HCT116 (cell line): ENCODE measurements at regions not wholly inside any gene's neighbourhood (a gene's known extent, or its start where the extent isn't known, plus 50 kb on each side); places are given as distances from the start of the nearest gene placed in this dataset.

Experiments used
- ATAC-seq: fragments of 200-7000 bp; cut with Tn5 transposase; 2 replicates; pipeline ENCODE4 v1.9.1; 2020; ENCODE audit warnings: mild to moderate bottlenecking, moderate library complexity
- BruUV-seq: library from RNA; stranded (reverse); fragments of 400-500 nt; replicated peaks from 2 replicates; lab custom pipeline; 2021; lab: Mats Ljungman, UMichigan
- CTCF ChIA-PET: fragments of 300-600 bp; sonication (Branson Sonifier 250); formaldehyde crosslinking; loops from one replicate; lab custom pipeline; 2021; ENCODE audit warnings: antibody characterized with exemption; lab: Charles Lee
- POLR2A ChIA-PET: fragments of 300-600, 350-600 bp; sonication (Branson Sonifier 250); formaldehyde crosslinking; loops from one replicate; lab custom pipeline; 2021; ENCODE audit warnings: antibody characterized with exemption; lab: Charles Lee
- RAD21 ChIA-PET, 2 experiments: fragments of 300-600 bp; sonication (Branson Sonifier 250); formaldehyde crosslinking; loops; one replicate each; lab custom pipeline; 2023; ENCODE audit warnings: low total read pairs in 2 of 2; ENCODE audit not compliant: uncharacterized antibody in 2 of 2, unreplicated experiment in 2 of 2, low non-redundant PET in 1 of 2; lab: Charles Lee
- DNase-seq: peaks from one replicate; pipeline ENCODE4 v3.0.0-alpha.2; 2010; ENCODE audit warnings: low read depth, low spot score
- H2AFZ ChIP-seq: fragments of 200-600 bp; shearing (Covaris generic), sonication (generic); 2 replicates; pipeline ENCODE4 v1.6.1; 2017; ENCODE audit warnings: low read depth, mixed run types, mixed read lengths, antibody characterized with exemption, low read length; ENCODE audit not compliant: poor library complexity, severe bottlenecking
- H3K27ac ChIP-seq: 2 replicates; pipeline ENCODE4 v1.5.1; 2012; ENCODE audit warnings: low read depth, low read length
- H3K27me3 ChIP-seq: fragments of 200-600 bp; sonication (generic); 2 replicates; pipeline ENCODE4 v1.6.1; 2016; ENCODE audit warnings: mixed run types, low read length, mixed read lengths; ENCODE audit not compliant: insufficient read depth
- H3K36me3 ChIP-seq, 2 experiments: fragments of 200-500 bp in 1 of 2; fragments of 200-600 bp in 1 of 2; sonication (Bioruptor generic) in 1 of 2; sonication (generic) in 1 of 2; 2 replicates each; pipeline versions ENCODE4 v1.5.1 to v1.6.1; 2014 to 2016; ENCODE audit warnings: low read length in 2 of 2, inconsistent platforms in 1 of 2, mixed read lengths in 1 of 2, mixed run types in 1 of 2; ENCODE audit not compliant: insufficient read depth in 2 of 2, control insufficient read depth in 1 of 2
- H3K4me1 ChIP-seq, 2 experiments: fragments of 200-600 bp in 1 of 2; sonication (generic) in 1 of 2; 2 replicates each; pipeline versions ENCODE4 v1.5.1 to v1.6.1; 2012 to 2017; ENCODE audit warnings: low read length in 2 of 2, inconsistent platforms in 1 of 2, mild to moderate bottlenecking in 1 of 2, mixed read lengths in 1 of 2, mixed run types in 1 of 2, moderate library complexity in 1 of 2; ENCODE audit not compliant: insufficient read depth in 2 of 2, control insufficient read depth in 1 of 2
- H3K4me2 ChIP-seq: fragments of 200-600 bp; sonication (generic); 2 replicates; pipeline ENCODE4 v1.6.1; 2017; ENCODE audit warnings: mixed run types, low read length, mixed read lengths
- H3K4me3 ChIP-seq, 2 experiments: fragments of 200-600 bp in 1 of 2; sonication (generic) in 1 of 2; replicated peaks in 1 of 2; 2 replicates each; pipeline ENCODE4 v1.5.1; 2011 to 2016; ENCODE audit warnings: low read length in 2 of 2, control low read depth in 1 of 2, low read depth in 1 of 2, mild to moderate bottlenecking in 1 of 2, mixed read lengths in 1 of 2, mixed run types in 1 of 2
- H3K79me2 ChIP-seq: fragments of 200-600 bp; sonication (generic); 2 replicates; pipeline ENCODE4 v1.6.1; 2017; ENCODE audit warnings: mild to moderate bottlenecking, mixed run types, low read length, moderate library complexity, mixed read lengths; ENCODE audit not compliant: insufficient read depth
- H3K9ac ChIP-seq: fragments of 200-600 bp; sonication (generic); 2 replicates; pipeline ENCODE4 v1.6.1; 2016; ENCODE audit warnings: low read length, mixed read lengths
- H3K9me2 ChIP-seq: fragments of 200-600 bp; sonication (generic), shearing (Covaris generic); 2 replicates; pipeline ENCODE4 v1.6.1; 2017; ENCODE audit warnings: mixed run types, mild to moderate bottlenecking, moderate library complexity; ENCODE audit not compliant: insufficient read depth
- H3K9me3 ChIP-seq, 2 experiments: fragments of 200-500 bp in 1 of 2; fragments of 200-600 bp in 1 of 2; sonication (Bioruptor generic) in 1 of 2; sonication (generic) in 1 of 2; 2 replicates each; pipeline ENCODE4 v1.6.1; 2014 to 2017; ENCODE audit warnings: low read length in 2 of 2, mixed read lengths in 2 of 2, inconsistent platforms in 1 of 2, low read depth in 1 of 2, mild to moderate bottlenecking in 1 of 2, mixed run types in 1 of 2, moderate library complexity in 1 of 2; ENCODE audit not compliant: control insufficient read depth in 1 of 2, insufficient read depth in 1 of 2
- H4K20me1 ChIP-seq: fragments of 200-600 bp; sonication (generic), shearing (Covaris generic); 2 replicates; pipeline ENCODE4 v1.6.1; 2017; ENCODE audit warnings: mixed run types, mild to moderate bottlenecking, moderate library complexity; ENCODE audit not compliant: insufficient read depth
- EGR1 ChIP-seq: IDR thresholded peaks from 2 replicates; pipeline ENCODE4 v1.6.1; 2012; ENCODE audit warnings: low read depth
- ELF1 ChIP-seq: IDR thresholded peaks from 2 replicates; pipeline ENCODE4 v1.6.1; 2012; ENCODE audit warnings: low read depth, borderline replicate concordance
- EZH2 ChIP-seq: fragments of 200-600 bp; sonication (generic); IDR thresholded peaks from 2 replicates; pipeline ENCODE4 v1.6.1; 2017; ENCODE audit warnings: antibody characterized with exemption, mixed run types
- EZH2phosphoT487 ChIP-seq: fragments of 200-600 bp; IDR thresholded peaks from 2 replicates; pipeline ENCODE4 v1.6.1; 2018; ENCODE audit warnings: antibody characterized with exemption, borderline replicate concordance
- FOSL1 ChIP-seq: IDR thresholded peaks from 2 replicates; pipeline ENCODE4 v1.6.1; 2012; ENCODE audit warnings: low read depth
- POLR2A ChIP-seq: IDR thresholded peaks from 2 replicates; pipeline ENCODE4 v1.7.0; 2011; ENCODE audit warnings: borderline replicate concordance; ENCODE audit not compliant: insufficient read depth, insufficient read length; ENCODE audit errors: extremely low read depth
- POLR2AphosphoS5 ChIP-seq: IDR thresholded peaks from 2 replicates; pipeline ENCODE4 v1.6.1; 2011; ENCODE audit warnings: mild to moderate bottlenecking, low read depth, low read length, moderate library complexity
- RAD21 ChIP-seq: IDR thresholded peaks from 2 replicates; pipeline ENCODE4 v1.6.1; 2012; ENCODE audit warnings: low read depth, mild to moderate bottlenecking
- SIN3A ChIP-seq: IDR thresholded peaks from 2 replicates; pipeline ENCODE4 v1.6.1; 2012; ENCODE audit warnings: low read depth
- SP1 ChIP-seq: IDR thresholded peaks from 2 replicates; pipeline ENCODE4 v1.6.1; 2012; ENCODE audit warnings: low read depth
- intact Hi-C: fragments of 100-400 bp; cut with micrococcal nuclease; formaldehyde crosslinking; loops from 2 replicates; pipeline ENCODE4 v1.10.0; 2022
- TF ChIP-seq, protein P1 (sequence below): IDR thresholded peaks from 2 replicates; pipeline ENCODE4 v1.6.1; 2012; ENCODE audit warnings: low read depth
- TF ChIP-seq, protein P2 (sequence below): IDR thresholded peaks from 2 replicates; pipeline ENCODE4 v1.6.1; 2012
- TF ChIP-seq, protein P3 (sequence below), 3 experiments: fragments of 200-600 bp in 1 of 3; sonication (generic) in 1 of 3; IDR thresholded peaks in 2 of 3; conservative IDR thresholded peaks in 1 of 3; 2 replicates each; pipeline ENCODE4 v1.5.1; 2012 to 2017; ENCODE audit warnings: low read depth in 2 of 3, low read length in 2 of 3, antibody characterized with exemption in 1 of 3, borderline replicate concordance in 1 of 3, control low read depth in 1 of 3, mild to moderate bottlenecking in 1 of 3, mixed read lengths in 1 of 3, mixed run types in 1 of 3, moderate library complexity in 1 of 3; ENCODE audit not compliant: insufficient read depth in 1 of 3

DNA sequence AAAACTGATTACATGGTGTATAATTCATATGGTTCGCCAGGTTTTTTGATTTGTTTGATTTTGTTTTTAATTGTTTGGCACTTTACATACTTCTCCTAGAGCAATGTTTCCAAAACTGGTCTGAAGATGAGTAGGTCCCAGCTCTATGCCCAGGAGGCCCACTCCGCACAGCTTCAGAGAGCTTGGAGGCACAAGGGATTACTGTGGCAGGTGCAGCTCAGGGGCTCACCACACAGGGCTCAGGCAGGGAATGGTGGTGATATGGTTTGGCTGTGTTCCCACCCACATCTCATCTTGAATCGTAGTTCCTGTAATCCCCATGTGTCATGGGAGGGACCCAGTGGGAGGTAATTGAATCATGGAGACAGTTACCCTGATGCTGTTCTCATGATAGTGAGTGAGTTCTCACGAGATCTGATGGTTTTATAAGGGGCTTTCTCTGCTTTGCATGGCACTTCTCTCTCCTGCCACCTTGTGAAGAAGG lies 296.6 kb downstream of the MED10 start (continued):
- TF ChIP-seq, protein P1, sequence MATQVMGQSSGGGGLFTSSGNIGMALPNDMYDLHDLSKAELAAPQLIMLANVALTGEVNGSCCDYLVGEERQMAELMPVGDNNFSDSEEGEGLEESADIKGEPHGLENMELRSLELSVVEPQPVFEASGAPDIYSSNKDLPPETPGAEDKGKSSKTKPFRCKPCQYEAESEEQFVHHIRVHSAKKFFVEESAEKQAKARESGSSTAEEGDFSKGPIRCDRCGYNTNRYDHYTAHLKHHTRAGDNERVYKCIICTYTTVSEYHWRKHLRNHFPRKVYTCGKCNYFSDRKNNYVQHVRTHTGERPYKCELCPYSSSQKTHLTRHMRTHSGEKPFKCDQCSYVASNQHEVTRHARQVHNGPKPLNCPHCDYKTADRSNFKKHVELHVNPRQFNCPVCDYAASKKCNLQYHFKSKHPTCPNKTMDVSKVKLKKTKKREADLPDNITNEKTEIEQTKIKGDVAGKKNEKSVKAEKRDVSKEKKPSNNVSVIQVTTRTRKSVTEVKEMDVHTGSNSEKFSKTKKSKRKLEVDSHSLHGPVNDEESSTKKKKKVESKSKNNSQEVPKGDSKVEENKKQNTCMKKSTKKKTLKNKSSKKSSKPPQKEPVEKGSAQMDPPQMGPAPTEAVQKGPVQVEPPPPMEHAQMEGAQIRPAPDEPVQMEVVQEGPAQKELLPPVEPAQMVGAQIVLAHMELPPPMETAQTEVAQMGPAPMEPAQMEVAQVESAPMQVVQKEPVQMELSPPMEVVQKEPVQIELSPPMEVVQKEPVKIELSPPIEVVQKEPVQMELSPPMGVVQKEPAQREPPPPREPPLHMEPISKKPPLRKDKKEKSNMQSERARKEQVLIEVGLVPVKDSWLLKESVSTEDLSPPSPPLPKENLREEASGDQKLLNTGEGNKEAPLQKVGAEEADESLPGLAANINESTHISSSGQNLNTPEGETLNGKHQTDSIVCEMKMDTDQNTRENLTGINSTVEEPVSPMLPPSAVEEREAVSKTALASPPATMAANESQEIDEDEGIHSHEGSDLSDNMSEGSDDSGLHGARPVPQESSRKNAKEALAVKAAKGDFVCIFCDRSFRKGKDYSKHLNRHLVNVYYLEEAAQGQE = no peak
- TF ChIP-seq, protein P2, sequence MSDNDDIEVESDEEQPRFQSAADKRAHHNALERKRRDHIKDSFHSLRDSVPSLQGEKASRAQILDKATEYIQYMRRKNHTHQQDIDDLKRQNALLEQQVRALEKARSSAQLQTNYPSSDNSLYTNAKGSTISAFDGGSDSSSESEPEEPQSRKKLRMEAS = no peak
- TF ChIP-seq RAD21 = no peak

DNA sequence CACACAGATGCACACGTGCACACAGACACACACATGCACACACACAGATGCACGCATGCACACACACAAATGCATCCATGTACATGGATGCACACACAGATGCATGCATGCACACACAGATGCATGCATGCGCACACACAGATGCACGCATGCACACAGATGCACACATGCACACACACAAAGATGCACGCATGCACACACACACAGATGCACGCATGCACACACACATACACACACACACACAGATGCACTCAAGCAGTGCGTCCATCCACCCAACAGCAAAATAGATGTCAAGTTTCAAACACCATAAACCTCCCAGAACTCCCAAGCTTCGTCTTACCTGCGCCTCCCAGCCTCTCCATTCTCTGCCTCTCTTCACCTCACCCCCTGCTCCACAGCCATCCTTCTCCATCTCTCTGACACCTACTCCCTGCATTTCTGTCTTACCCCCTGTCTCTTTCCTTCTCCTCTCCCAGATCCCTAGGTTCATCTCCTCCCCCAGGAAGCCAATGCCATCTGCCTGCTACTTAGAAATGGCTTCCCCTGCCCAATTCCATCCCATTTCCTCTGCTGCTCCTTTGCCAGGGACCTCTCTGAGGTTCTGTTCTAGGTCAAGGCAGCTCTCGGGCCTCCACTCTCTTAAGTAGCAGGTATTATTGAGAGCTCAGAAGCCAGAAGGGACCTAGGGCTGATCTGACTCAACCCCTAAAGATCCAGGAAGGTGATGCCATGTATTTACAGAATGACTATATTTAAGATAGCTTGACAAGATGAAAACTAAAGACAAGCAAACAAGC lies 297.2 kb downstream of the MED10 start:
- intact Hi-C loops = no loop called here
- ChIA-PET CTCF (no interaction called here), RAD21 (no interaction called here), POLR2A (no interaction called here)
- no peaks in the 10 kb centered on the region for H3K27me3 ChIP-seq
- H3K4me1 ChIP-seq = no peaks in the 10 kb centered on the region
- H4K20me1 ChIP-seq = no peaks in the 10 kb centered on the region
- no TSS peak for BruUV-seq
- H3K9me3 ChIP-seq = no peaks in the 10 kb centered on the region
- H3K4me3 ChIP-seq = no peak overlapping the region
- DNase-seq = no peak
- no peaks in the 10 kb centered on the region for H3K79me2 ChIP-seq
- TF ChIP-seq EGR1 (no peak), EZH2 (no peak), EZH2phosphoT487 (no peak), SP1 (no peak), SIN3A (no peak), FOSL1 (no peak), RAD21 (no peak), POLR2A (no peak), ELF1 (no peak), POLR2AphosphoS5 (no peak)
- TF ChIP-seq, protein P3, sequence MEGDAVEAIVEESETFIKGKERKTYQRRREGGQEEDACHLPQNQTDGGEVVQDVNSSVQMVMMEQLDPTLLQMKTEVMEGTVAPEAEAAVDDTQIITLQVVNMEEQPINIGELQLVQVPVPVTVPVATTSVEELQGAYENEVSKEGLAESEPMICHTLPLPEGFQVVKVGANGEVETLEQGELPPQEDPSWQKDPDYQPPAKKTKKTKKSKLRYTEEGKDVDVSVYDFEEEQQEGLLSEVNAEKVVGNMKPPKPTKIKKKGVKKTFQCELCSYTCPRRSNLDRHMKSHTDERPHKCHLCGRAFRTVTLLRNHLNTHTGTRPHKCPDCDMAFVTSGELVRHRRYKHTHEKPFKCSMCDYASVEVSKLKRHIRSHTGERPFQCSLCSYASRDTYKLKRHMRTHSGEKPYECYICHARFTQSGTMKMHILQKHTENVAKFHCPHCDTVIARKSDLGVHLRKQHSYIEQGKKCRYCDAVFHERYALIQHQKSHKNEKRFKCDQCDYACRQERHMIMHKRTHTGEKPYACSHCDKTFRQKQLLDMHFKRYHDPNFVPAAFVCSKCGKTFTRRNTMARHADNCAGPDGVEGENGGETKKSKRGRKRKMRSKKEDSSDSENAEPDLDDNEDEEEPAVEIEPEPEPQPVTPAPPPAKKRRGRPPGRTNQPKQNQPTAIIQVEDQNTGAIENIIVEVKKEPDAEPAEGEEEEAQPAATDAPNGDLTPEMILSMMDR (IDR thresholded peaks at IDR 0.05 in 2 of 3, conservative IDR thresholded peaks at IDR 0.05 in 1 of 3; ENCODE audit: borderline replicate concordance in 1 of 3, insufficient read depth in 1 of 3, low read depth in 2 of 3, low read length in 2 of 3) = no peak
- TF ChIP-seq, protein P2 = no peak
- H3K9ac ChIP-seq = no peak overlapping the region
- H3K27ac ChIP-seq = no peak overlapping the region
- H3K36me3 ChIP-seq = no peaks in the 10 kb centered on the region
- no peak for ATAC-seq
- H3K4me2 ChIP-seq = no peak overlapping the region
- H2AFZ ChIP-seq = no peak overlapping the region
- H3K9me2 ChIP-seq = no peaks in the 10 kb centered on the region
